ENCODE measurements at regions not wholly inside any gene's neighbourhood (a gene's known extent, or its start where the extent isn't known, plus 50 kb on each side); places are given as distances from the start of the nearest gene placed in this dataset.
A peak's percentile ranks its signal among the peaks of the same experiment; 100 is the strongest.

DNA sequence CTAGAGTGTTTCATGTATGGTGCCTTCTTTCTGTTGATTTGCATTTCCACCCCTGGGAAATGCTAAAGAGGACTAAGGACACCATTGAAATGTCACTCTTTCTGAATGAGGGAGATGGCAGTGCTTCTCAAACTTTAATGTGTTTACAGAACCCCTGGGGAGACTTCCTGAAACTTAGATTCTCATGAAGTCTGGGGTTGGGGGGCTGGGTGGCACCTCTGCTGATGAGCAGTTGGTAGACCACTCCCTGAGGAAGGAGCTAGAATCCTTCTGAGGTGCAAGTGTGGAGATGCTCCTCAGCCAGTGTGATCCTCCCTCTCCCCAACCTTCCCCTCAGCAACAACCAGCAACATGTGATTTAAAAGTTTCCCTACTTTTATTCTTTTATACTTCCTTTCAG lies 546.8 kb downstream of the LRRC70 start:
- H3K9me3 Mint-ChIP-seq: no peaks in the 10 kb centered on the region
- H3K4me3 Mint-ChIP-seq: no peak overlapping the region
- no peak overlapping the region for H4K91ac ChIP-seq (ENCODE audit: insufficient read length, low read depth, low read length)
- no peaks in the 10 kb centered on the region for H4K20me1 ChIP-seq (ENCODE audit: control insufficient read depth, insufficient read depth, insufficient read length)
- H4K8ac ChIP-seq (replicated peaks; ENCODE audit: insufficient read length, low read depth, low read length): no peak overlapping the region
- H3T11ph ChIP-seq (ENCODE audit: low read length): no peak overlapping the region
- no peak overlapping the region for H3K18ac ChIP-seq (ENCODE audit: insufficient read length, low read depth, low read length)
- no peak overlapping the region for H3K14ac ChIP-seq (ENCODE audit: insufficient read depth, low read length)
- no peak overlapping the region for H2BK120ac ChIP-seq (ENCODE audit: low read depth, low read length, poor library complexity, severe bottlenecking)
- H3K4ac ChIP-seq (ENCODE audit: low read depth, low read length): no peak overlapping the region
- peak overlapping the region in 1 of 3 experiments; percentile 35; a peak in 1 of 7 replicates for H3K27ac Mint-ChIP-seq
- H3K79me1 ChIP-seq (ENCODE audit: insufficient read depth, low read depth, low read length, poor library complexity, severe bottlenecking): no peaks in the 10 kb centered on the region
- no peaks in the 10 kb centered on the region for H3K27me3 ChIP-seq (ENCODE audit: insufficient read depth, low read length)
- H3K27ac ChIP-seq (ENCODE audit: insufficient read length, low read depth, low read length): no peak overlapping the region
- no peak overlapping the region for H2AFZ ChIP-seq (ENCODE audit: low read length)
- H3K56ac ChIP-seq (ENCODE audit: insufficient read length, low read depth, low read length): no peak overlapping the region
- H3K9me3 ChIP-seq (ENCODE audit: control insufficient read depth, low read depth, low read length): no peaks in the 10 kb centered on the region
- H2BK20ac ChIP-seq (ENCODE audit: low read depth, low read length, poor library complexity, severe bottlenecking): no peak overlapping the region
- no peaks in the 10 kb centered on the region for H3K79me2 ChIP-seq (ENCODE audit: insufficient read depth, low read length)
- H3K27me3 Mint-ChIP-seq (ENCODE audit: low read depth): no peaks in the 10 kb centered on the region
- no peak overlapping the region for H2AK5ac ChIP-seq (ENCODE audit: insufficient read length, low read length)
- no peaks in the 10 kb centered on the region for H3K23me2 ChIP-seq (ENCODE audit: insufficient read length, low read depth, low read length, poor library complexity, severe bottlenecking)
- H3K4me1 ChIP-seq (ENCODE audit: insufficient read depth, low read length): no peaks in the 10 kb centered on the region; the same call in none of the 2 replicates
- H3K4me2 ChIP-seq (ENCODE audit: insufficient read depth, insufficient read length, low read length): no peak overlapping the region
- H2BK15ac ChIP-seq (ENCODE audit: low read depth, low read length): no peak overlapping the region
- H2BK12ac ChIP-seq (ENCODE audit: insufficient read length, low read depth, low read length): no peak overlapping the region
- no peak overlapping the region for H3K9ac ChIP-seq (ENCODE audit: extremely low read depth, insufficient read length, low read length)
- H3K4me1 Mint-ChIP-seq: peaks cover 9 to 22% of the 10 kb centered on the region in 2 experiments
- H4K5ac ChIP-seq (ENCODE audit: insufficient read length, low read depth, low read length): no peak overlapping the region
- no peak overlapping the region for H3K23ac ChIP-seq (ENCODE audit: insufficient read length, low read depth, low read length)
- no peak for DNase-seq
- no peaks in the 10 kb centered on the region; a peak in 1 of 7 replicates for H3K36me3 Mint-ChIP-seq (ENCODE audit: insufficient read depth in 1 of 3, low read depth in 3 of 3)
- TF ChIP-seq, protein P1, sequence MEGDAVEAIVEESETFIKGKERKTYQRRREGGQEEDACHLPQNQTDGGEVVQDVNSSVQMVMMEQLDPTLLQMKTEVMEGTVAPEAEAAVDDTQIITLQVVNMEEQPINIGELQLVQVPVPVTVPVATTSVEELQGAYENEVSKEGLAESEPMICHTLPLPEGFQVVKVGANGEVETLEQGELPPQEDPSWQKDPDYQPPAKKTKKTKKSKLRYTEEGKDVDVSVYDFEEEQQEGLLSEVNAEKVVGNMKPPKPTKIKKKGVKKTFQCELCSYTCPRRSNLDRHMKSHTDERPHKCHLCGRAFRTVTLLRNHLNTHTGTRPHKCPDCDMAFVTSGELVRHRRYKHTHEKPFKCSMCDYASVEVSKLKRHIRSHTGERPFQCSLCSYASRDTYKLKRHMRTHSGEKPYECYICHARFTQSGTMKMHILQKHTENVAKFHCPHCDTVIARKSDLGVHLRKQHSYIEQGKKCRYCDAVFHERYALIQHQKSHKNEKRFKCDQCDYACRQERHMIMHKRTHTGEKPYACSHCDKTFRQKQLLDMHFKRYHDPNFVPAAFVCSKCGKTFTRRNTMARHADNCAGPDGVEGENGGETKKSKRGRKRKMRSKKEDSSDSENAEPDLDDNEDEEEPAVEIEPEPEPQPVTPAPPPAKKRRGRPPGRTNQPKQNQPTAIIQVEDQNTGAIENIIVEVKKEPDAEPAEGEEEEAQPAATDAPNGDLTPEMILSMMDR (conservative IDR thresholded peaks at IDR 0.05): no peak
- no peak overlapping the region for H2BK5ac ChIP-seq (ENCODE audit: insufficient read length, low read length)

All from H9 (cell line).